Naive thymus-derived CD4-positive, alpha-beta T cell (primary cell): ENCODE measurements at regions not wholly inside any gene's neighbourhood (a gene's known extent, or its start where the extent isn't known, plus 50 kb on each side); places are given as distances from the start of the nearest gene placed in this dataset.

Source experiments
- ATAC-seq: fragments of 150-1000 bp; cut with Tn5 transposase; 2 replicates; pipeline ENCODE4 v1.10.0; 2021; ENCODE audit warnings: mild to moderate bottlenecking, moderate library complexity
- CTCF ChIA-PET: fragments of 350-600 bp; sonication (Branson Sonifier 250); formaldehyde crosslinking; loops from one replicate; lab custom pipeline; 2021; ENCODE audit warnings: antibody characterized with exemption; lab: Charles Lee
- POLR2A ChIA-PET: fragments of 350-600 bp; sonication (Branson Sonifier 250); formaldehyde crosslinking; loops from one replicate; lab custom pipeline; 2021; ENCODE audit warnings: antibody characterized with exemption, inconsistent platforms; lab: Charles Lee
- DNase-seq, 9 donors: peaks; one replicate each; pipeline versions ENCODE4 v3.0.0 to v3.0.0-alpha.2; 2020 to 2022; ENCODE audit warnings: mixed read lengths in 1 of 9
- H3K27ac ChIP-seq: one replicate; pipeline ENCODE4 v1.7.0; 2013; ENCODE audit warnings: mild to moderate bottlenecking, low read depth, low read length, moderate library complexity
- H3K27me3 ChIP-seq, 2 donors: one replicate each; pipeline ENCODE4 v1.7.0; 2013; ENCODE audit warnings: low read length in 2 of 2, mild to moderate bottlenecking in 2 of 2, moderate library complexity in 2 of 2; ENCODE audit not compliant: control insufficient read depth in 2 of 2, insufficient read depth in 2 of 2
- H3K36me3 ChIP-seq, 3 experiments: 1 replicate in 2 of 3; 2 replicates in 1 of 3; pipeline ENCODE4 v1.7.0; 2013; ENCODE audit warnings: low read length in 3 of 3, mild to moderate bottlenecking in 3 of 3, moderate library complexity in 1 of 3; ENCODE audit not compliant: insufficient read depth in 3 of 3, control insufficient read depth in 2 of 3
- H3K4me1 ChIP-seq, 2 donors: one replicate each; pipeline ENCODE4 v1.7.0; 2013; ENCODE audit warnings: low read length in 2 of 2, mild to moderate bottlenecking in 2 of 2, moderate library complexity in 1 of 2; ENCODE audit not compliant: control insufficient read depth in 2 of 2, insufficient read depth in 2 of 2
- H3K4me3 ChIP-seq: 2 replicates; pipeline ENCODE4 v1.7.0; 2013; ENCODE audit warnings: mild to moderate bottlenecking, low read length
- H3K9me3 ChIP-seq, 3 experiments: 1 replicate in 2 of 3; 2 replicates in 1 of 3; pipeline ENCODE4 v1.7.0; 2013; ENCODE audit warnings: low read length in 3 of 3; ENCODE audit not compliant: control insufficient read depth in 2 of 3
- H3K27ac Mint-ChIP-seq, 9 donors: one replicate each; pipeline ENCODE4 v1.8.0; 2020 to 2022; ENCODE audit warnings: mixed read lengths in 9 of 9, mild to moderate bottlenecking in 8 of 9, moderate library complexity in 5 of 9, inconsistent platforms in 2 of 9
- H3K27me3 Mint-ChIP-seq, 5 donors: one replicate each; pipeline ENCODE4 v1.8.0; 2021 to 2022; ENCODE audit warnings: mixed read lengths in 5 of 5, mild to moderate bottlenecking in 1 of 5
- H3K36me3 Mint-ChIP-seq, 5 donors: one replicate each; pipeline ENCODE4 v1.8.0; 2020 to 2022; ENCODE audit warnings: mixed read lengths in 5 of 5, mild to moderate bottlenecking in 3 of 5, inconsistent platforms in 1 of 5
- H3K4me1 Mint-ChIP-seq, 7 donors: one replicate each; pipeline ENCODE4 v1.8.0; 2020 to 2022; ENCODE audit warnings: mixed read lengths in 7 of 7, mild to moderate bottlenecking in 3 of 7, inconsistent platforms in 1 of 7
- H3K4me3 Mint-ChIP-seq, 10 donors: one replicate each; pipeline ENCODE4 v1.8.0; 2020 to 2022; ENCODE audit warnings: mild to moderate bottlenecking in 10 of 10, mixed read lengths in 10 of 10, moderate library complexity in 6 of 10, inconsistent platforms in 2 of 10
- H3K9me3 Mint-ChIP-seq, 11 donors: one replicate each; pipeline ENCODE4 v1.8.0; 2020 to 2022; ENCODE audit warnings: mixed read lengths in 11 of 11, mild to moderate bottlenecking in 4 of 11, inconsistent platforms in 1 of 11, moderate library complexity in 1 of 11
- intact Hi-C, 2 donors: fragments of 100-400 bp; cut with micrococcal nuclease; formaldehyde crosslinking; loops; one replicate each; pipeline ENCODE4 v1.15.1; 2023

DNA sequence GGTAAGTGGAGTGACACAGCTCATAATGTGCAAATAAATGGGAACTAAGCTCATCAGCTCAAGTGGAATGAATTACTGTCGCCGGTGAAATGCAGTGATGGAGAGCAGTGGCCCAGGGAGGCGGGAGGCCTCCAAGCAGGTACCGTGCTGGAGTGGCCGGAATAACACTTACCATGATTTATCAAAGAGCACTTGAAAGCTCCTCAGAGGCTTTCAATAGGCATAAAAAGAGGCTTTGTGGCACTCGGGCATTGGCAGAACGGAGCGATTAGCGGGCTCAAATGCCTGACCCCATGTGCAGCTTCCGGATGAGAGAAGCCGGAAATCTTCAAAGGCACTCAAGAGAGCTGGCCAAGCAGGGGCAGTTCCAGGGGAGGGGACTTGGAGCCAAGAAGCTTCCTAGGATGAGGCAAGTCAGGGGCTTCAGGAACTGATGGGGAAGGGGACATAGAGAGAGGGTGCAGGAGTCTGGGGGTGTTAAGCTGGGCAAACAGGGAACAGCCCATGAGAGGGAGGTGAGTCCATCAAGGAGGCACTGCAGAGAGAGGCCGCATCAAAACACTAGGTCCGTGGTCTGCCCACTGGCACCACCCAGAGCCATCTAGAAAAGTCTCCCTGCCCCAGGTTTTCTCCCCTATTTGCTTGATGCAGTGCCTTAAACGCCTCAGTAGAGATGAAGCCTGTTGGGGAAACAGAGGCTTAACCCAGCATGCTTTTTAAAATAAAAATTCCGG is 144.0 kb upstream of the IRX6 start:
- H3K4me3 ChIP-seq = no peak overlapping the region

DNA sequence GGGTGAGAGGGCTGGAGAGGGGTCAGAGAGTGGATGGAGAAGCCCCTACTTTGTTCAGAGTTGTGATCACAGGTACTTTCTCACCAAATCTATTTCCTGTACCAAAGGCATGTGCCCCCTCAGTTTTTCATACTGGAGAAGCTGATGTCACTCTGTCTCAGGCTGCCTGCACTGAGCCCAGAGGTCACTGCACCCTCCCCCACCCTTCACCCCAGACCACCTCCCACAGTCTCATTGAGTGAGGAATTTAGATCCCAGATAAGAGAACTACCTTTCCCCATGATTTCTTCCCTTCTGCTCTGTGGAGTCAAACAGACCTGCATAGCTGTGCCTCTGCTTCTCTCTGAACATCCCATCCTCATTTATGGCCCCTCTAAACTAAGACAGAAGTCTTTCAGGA is 140.0 kb upstream of the IRX6 start:
- no peaks in the 10 kb centered on the region for H3K36me3 ChIP-seq
- H3K4me3 Mint-ChIP-seq = no peak overlapping the region
- ATAC-seq (no peak), DNase-seq (no peak)
- H3K4me3 ChIP-seq = no peak overlapping the region
- no peak overlapping the region for H3K27ac Mint-ChIP-seq
- H3K4me1 ChIP-seq = no peaks in the 10 kb centered on the region
- peaks cover 0 to 37% (median 19%) of the 10 kb centered on the region in 5 donors for H3K27me3 Mint-ChIP-seq
- no peak overlapping the region for H3K27ac ChIP-seq
- ChIA-PET POLR2A (no interaction called here), CTCF (no interaction called here)
- H3K9me3 ChIP-seq = no peaks in the 10 kb centered on the region
- H3K27me3 ChIP-seq = no peaks in the 10 kb centered on the region
- no peaks in the 10 kb centered on the region for H3K36me3 Mint-ChIP-seq
- intact Hi-C loops = no loop called here
- H3K9me3 Mint-ChIP-seq = peaks cover 0 to 5% (median 3%) of the 10 kb centered on the region in 11 donors
- no peaks in the 10 kb centered on the region for H3K4me1 Mint-ChIP-seq

More for the DNA sequence above, 144.0 kb upstream of the IRX6 start:
- no peak overlapping the region for H3K27ac ChIP-seq
- POLR2A ChIA-PET = no interaction called here
- intact Hi-C loops = no loop called here
- peaks cover 0 to 20% (median 13%) of the 10 kb centered on the region in 5 donors for H3K27me3 Mint-ChIP-seq
- H3K27ac Mint-ChIP-seq = no peak overlapping the region
- no peaks in the 10 kb centered on the region for H3K4me1 Mint-ChIP-seq
- no peaks in the 10 kb centered on the region for H3K36me3 ChIP-seq
- H3K4me3 Mint-ChIP-seq = no peak overlapping the region
- no peaks in the 10 kb centered on the region for H3K9me3 ChIP-seq
- no peaks in the 10 kb centered on the region for H3K4me1 ChIP-seq
- DNase-seq = no peak
- H3K27me3 ChIP-seq = no peaks in the 10 kb centered on the region
- no peaks in the 10 kb centered on the region for H3K36me3 Mint-ChIP-seq
- peaks cover 0 to 8% (median 0%) of the 10 kb centered on the region in 11 donors for H3K9me3 Mint-ChIP-seq
- CTCF ChIA-PET = no interaction called here
- no peak for ATAC-seq

DNA sequence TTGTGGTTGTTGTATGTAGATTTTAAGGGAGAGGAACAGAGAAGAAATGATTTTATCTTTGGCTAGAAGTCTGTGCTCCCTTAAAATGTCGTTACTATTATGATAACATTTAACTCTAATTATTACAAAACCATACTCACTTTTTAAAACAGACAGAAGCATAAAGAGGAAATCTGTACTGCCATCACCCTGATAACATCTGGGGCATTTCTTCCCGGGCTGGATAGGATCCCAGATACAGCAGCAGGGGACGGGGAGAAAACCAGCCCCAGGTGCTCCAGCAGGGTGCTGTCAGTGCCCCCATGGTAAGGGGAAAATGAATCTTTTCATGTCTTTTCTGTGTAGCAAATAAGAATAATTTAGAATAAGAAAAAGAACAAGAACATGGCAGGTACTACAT is 139.4 kb upstream of the IRX6 start:
- Mint-ChIP-seq H3K4me1 (no peaks in the 10 kb centered on the region), H3K9me3 (peaks cover 0 to 5% (median 3%) of the 10 kb centered on the region in 11 donors), H3K27ac (no peak overlapping the region), H3K4me3 (no peak overlapping the region), H3K27me3 (peaks cover 0 to 36% (median 21%) of the 10 kb centered on the region in 5 donors), H3K36me3 (no peaks in the 10 kb centered on the region)
- H3K36me3 ChIP-seq = no peaks in the 10 kb centered on the region
- no peak overlapping the region for H3K27ac ChIP-seq
- no peak for ATAC-seq
- H3K27me3 ChIP-seq = no peaks in the 10 kb centered on the region
- intact Hi-C loops = no loop called here
- ChIA-PET CTCF (no interaction called here), POLR2A (no interaction called here)
- H3K9me3 ChIP-seq = no peaks in the 10 kb centered on the region
- no peak overlapping the region for H3K4me3 ChIP-seq
- DNase-seq = no peak
- H3K4me1 ChIP-seq = no peaks in the 10 kb centered on the region

DNA sequence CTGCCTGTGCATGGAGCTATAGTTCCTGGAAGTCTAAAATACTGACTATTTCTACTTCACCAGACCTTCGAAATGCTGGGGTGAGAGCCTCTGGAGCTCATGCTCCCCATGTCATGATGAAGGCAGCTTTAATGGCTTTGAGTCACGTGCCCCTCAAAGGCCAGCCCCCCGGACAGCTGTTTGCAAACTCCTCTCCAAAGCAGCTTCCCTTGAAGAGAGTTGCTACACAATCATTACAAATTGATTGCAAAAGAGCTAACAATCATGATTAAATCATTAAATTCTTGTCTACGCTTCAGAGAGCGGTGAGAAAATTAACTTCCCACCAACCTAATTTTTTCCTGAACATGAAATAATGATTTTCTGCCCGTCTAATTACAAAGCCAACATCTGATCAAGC is 134.8 kb upstream of the IRX6 start:
- Mint-ChIP-seq H3K27me3 (peaks cover 0 to 30% (median 19%) of the 10 kb centered on the region in 5 donors), H3K4me3 (no peak overlapping the region), H3K4me1 (no peaks in the 10 kb centered on the region), H3K9me3 (peaks cover 0 to 11% (median 0%) of the 10 kb centered on the region in 11 donors), H3K27ac (no peak overlapping the region), H3K36me3 (no peaks in the 10 kb centered on the region)
- no peaks in the 10 kb centered on the region for H3K4me1 ChIP-seq
- DNase-seq (no peak), ATAC-seq (no peak)
- H3K27me3 ChIP-seq = peaks cover 0 to 3% of the 10 kb centered on the region in 2 donors
- no peaks in the 10 kb centered on the region for H3K36me3 ChIP-seq
- H3K9me3 ChIP-seq = no peaks in the 10 kb centered on the region
- ChIA-PET POLR2A (no interaction called here), CTCF (no interaction called here)
- H3K27ac ChIP-seq = no peak overlapping the region
- intact Hi-C loops = no loop called here
- H3K4me3 ChIP-seq = no peak overlapping the region

DNA sequence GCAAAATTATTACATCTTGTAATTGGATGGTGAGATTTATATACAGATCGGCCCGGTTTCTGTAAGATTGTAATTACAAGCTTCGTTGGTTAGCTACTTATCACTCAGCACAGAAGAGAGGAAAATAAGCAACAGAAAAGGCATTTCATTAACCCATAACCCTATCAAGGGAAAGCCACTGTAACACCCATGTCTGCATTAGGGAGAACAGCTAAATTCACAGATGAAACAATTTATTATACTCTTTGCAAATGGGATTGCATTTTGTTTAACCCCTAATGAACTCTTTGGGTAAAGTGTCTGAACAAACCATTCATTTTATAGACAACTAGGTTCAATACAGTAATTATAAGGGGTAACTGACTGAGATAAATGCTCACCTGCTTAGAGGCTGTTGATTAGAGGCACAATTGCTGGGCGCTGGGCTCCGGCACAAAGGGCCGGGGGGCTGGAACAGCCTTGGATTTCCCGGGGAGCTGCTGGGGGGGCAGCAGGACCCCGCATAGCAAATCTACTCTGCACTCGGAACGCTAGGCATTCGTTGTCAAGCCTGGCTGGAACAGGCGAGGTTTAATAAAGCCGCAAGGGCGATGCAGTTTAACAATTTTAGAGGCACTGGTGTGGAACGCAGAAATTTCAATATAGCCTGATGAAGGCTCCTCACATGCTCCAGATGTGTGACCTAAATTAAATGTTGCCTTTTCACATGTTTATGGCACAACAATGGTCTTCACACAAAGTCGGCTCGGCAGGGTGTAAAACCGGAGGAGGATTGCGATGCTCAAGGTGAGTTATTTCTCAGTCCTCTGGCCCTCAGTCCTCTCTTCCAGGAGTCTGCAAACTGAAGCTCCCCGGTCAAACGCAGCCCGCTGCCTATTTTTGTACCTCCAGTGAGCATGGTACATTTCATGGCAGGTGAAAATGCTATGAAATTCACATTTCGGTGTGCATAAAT is 134.0 kb upstream of the IRX6 start:
- CTCF ChIA-PET = no interaction called here

DNA sequence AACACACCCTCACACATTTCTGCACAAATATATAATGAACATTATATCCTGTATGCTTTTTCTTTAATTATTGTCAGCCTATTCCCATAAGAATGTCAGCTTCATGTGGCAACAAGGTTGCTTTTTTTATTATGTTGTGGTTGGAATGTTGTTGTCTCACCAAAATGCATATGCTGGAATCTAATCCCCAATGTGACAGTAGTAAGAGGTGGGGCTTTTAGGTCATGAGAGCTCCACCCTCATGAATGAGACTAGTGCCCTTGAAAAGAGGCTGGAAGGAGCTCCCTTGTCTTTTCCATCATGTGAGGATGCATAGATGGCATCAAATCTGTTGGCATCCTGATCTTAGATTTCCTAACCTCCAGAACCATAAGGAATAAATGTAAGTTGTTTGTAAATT is 131.3 kb upstream of the IRX6 start:
- ChIA-PET CTCF (no interaction called here), POLR2A (no interaction called here)
- Mint-ChIP-seq H3K4me1 (no peaks in the 10 kb centered on the region), H3K36me3 (no peaks in the 10 kb centered on the region), H3K27ac (no peak overlapping the region), H3K4me3 (no peak overlapping the region), H3K9me3 (peaks cover 0 to 12% (median 3%) of the 10 kb centered on the region in 11 donors), H3K27me3 (peaks cover 0 to 31% (median 17%) of the 10 kb centered on the region in 5 donors)
- H3K36me3 ChIP-seq = no peaks in the 10 kb centered on the region
- DNase-seq (no peak), ATAC-seq (no peak)
- H3K27ac ChIP-seq = no peak overlapping the region
- H3K4me1 ChIP-seq = no peaks in the 10 kb centered on the region
- no peak overlapping the region for H3K4me3 ChIP-seq
- peaks cover 0 to 3% of the 10 kb centered on the region in 2 donors for H3K27me3 ChIP-seq
- H3K9me3 ChIP-seq = no peaks in the 10 kb centered on the region
- intact Hi-C loops = no loop called here

More for the DNA sequence above, 134.0 kb upstream of the IRX6 start:
- Mint-ChIP-seq H3K27ac (no peak overlapping the region), H3K9me3 (peaks cover 0 to 11% (median 0%) of the 10 kb centered on the region in 11 donors), H3K4me3 (no peak overlapping the region), H3K36me3 (no peaks in the 10 kb centered on the region), H3K4me1 (no peaks in the 10 kb centered on the region), H3K27me3 (peaks cover 0 to 28% (median 16%) of the 10 kb centered on the region in 5 donors)
- no peak overlapping the region for H3K27ac ChIP-seq
- ATAC-seq (no peak), DNase-seq (no peak)
- no peak overlapping the region for H3K4me3 ChIP-seq
- POLR2A ChIA-PET = no interaction called here
- no peaks in the 10 kb centered on the region for H3K9me3 ChIP-seq
- intact Hi-C loops = no loop called here
- H3K36me3 ChIP-seq = no peaks in the 10 kb centered on the region
- H3K4me1 ChIP-seq = no peaks in the 10 kb centered on the region
- peaks cover 0 to 3% of the 10 kb centered on the region in 2 donors for H3K27me3 ChIP-seq
